Esophagus squamous epithelium (tissue), 4 donors: ENCODE measurements at regions not wholly inside any gene's neighbourhood (a gene's known extent, or its start where the extent isn't known, plus 50 kb on each side); places are given as distances from the start of the nearest gene placed in this dataset.

Experiments used
- POLR2A ChIP-seq, 4 donors: fragments of 450-650 bp; IDR thresholded peaks; one replicate each; pipeline ENCODE4 v1.6.1; 2017; ENCODE audit warnings: antibody characterized with exemption in 4 of 4, mild to moderate bottlenecking in 4 of 4, moderate library complexity in 3 of 4
- TF ChIP-seq, protein P1 (sequence below), 6 experiments: fragments of 450-650 bp in 4 of 6; fragments of 200-600 bp in 2 of 6; sonication (generic) in 2 of 6; IDR thresholded peaks; one replicate each; pipeline ENCODE4 v1.5.1; 2016 to 2019; ENCODE audit warnings: antibody characterized with exemption in 6 of 6, mild to moderate bottlenecking in 4 of 6, moderate library complexity in 4 of 6

DNA sequence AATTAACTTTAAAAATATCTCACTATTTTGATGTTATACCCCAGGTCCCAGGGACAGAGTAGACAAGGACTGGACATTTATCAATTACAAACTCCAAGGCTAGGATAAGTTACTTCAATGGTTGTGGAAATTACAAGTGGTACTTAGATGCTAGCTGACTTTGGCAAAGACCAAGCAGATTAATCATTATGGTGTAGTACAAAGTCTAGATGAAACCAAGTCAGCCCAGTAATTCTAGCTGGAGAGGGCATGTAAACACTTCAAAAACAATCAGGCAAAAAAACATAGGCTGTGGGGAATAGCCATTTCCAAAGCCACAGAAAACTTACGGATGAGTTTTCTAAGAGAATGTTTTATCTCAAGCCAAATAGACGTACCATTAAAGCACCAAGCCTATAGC lies 124.5 kb downstream of the TSEN15 start:
- TF ChIP-seq POLR2A (IDR thresholded peaks at IDR 0.05) = no peak
- TF ChIP-seq, protein P1, sequence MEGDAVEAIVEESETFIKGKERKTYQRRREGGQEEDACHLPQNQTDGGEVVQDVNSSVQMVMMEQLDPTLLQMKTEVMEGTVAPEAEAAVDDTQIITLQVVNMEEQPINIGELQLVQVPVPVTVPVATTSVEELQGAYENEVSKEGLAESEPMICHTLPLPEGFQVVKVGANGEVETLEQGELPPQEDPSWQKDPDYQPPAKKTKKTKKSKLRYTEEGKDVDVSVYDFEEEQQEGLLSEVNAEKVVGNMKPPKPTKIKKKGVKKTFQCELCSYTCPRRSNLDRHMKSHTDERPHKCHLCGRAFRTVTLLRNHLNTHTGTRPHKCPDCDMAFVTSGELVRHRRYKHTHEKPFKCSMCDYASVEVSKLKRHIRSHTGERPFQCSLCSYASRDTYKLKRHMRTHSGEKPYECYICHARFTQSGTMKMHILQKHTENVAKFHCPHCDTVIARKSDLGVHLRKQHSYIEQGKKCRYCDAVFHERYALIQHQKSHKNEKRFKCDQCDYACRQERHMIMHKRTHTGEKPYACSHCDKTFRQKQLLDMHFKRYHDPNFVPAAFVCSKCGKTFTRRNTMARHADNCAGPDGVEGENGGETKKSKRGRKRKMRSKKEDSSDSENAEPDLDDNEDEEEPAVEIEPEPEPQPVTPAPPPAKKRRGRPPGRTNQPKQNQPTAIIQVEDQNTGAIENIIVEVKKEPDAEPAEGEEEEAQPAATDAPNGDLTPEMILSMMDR (IDR thresholded peaks at IDR 0.05) = no peak
